ENCODE measurements at regions not wholly inside any gene's neighbourhood (a gene's known extent, or its start where the extent isn't known, plus 50 kb on each side); places are given as distances from the start of the nearest gene placed in this dataset.

- intact Hi-C loops (cut with micrococcal nuclease; ENCODE audit: unreplicated experiment), result no loop called here
Observed at GRCh38 chr6:165925474-165926156, 242.0 kb downstream of the TBXT start.

GRCh38 chr6:165922309-165922794 is 245.3 kb downstream of the TBXT start:
- no peaks in the 10 kb centered on the region for H3K4me1 ChIP-seq (ENCODE audit: insufficient read depth, low read length, poor library complexity, severe bottlenecking)
- no peak for TF ChIP-seq EZH2 (IDR thresholded peaks at IDR 0.05; ENCODE audit: borderline replicate concordance, low read depth, low read length, poor library complexity, severe bottlenecking)
- TF ChIP-seq CTCF (conservative IDR thresholded peaks at IDR 0.05; ENCODE audit: low read depth, low read length), result no peak
- H3K27ac ChIP-seq (ENCODE audit: low read depth, low read length, poor library complexity, severe bottlenecking), result no peak overlapping the region
- no peaks in the 10 kb centered on the region for H3K9me3 ChIP-seq (ENCODE audit: low read depth, low read length, poor library complexity, severe bottlenecking)
- intact Hi-C loops (cut with micrococcal nuclease; ENCODE audit: unreplicated experiment), result no loop called here
- DNase-seq (ENCODE audit: low spot score), result no peak
- no peak overlapping the region for H3K4me3 ChIP-seq (ENCODE audit: low read depth, low read length, poor library complexity, severe bottlenecking)
- CTCF ChIA-PET, result no interaction called here
- H3K27me3 ChIP-seq (replicated peaks; ENCODE audit: insufficient read depth, low read depth, low read length, poor library complexity), result no peaks in the 10 kb centered on the region
- H3K36me3 ChIP-seq (ENCODE audit: insufficient read depth, low read length, poor library complexity, severe bottlenecking), result no peaks in the 10 kb centered on the region
- no TSS peak for BruUV-seq (replicated peaks)
- POLR2A ChIA-PET (ENCODE audit: low non-redundant PET), result no interaction called here

More at GRCh38 chr6:165925474-165926156, 242.0 kb downstream of the TBXT start:
- H3K27ac ChIP-seq (ENCODE audit: low read depth, low read length, poor library complexity, severe bottlenecking), result no peak overlapping the region
- no TSS peak for BruUV-seq (replicated peaks)
- no peaks in the 10 kb centered on the region for H3K4me1 ChIP-seq (ENCODE audit: insufficient read depth, low read length, poor library complexity, severe bottlenecking)
- no peak for DNase-seq (ENCODE audit: low spot score)
- POLR2A ChIA-PET (ENCODE audit: low non-redundant PET), result no interaction called here
- peaks cover 4% of the 10 kb centered on the region for H3K27me3 ChIP-seq (replicated peaks; ENCODE audit: insufficient read depth, low read depth, low read length, poor library complexity)
- CTCF ChIA-PET, result no interaction called here
- H3K36me3 ChIP-seq (ENCODE audit: insufficient read depth, low read length, poor library complexity, severe bottlenecking), result no peaks in the 10 kb centered on the region
- no peak overlapping the region for H3K4me3 ChIP-seq (ENCODE audit: low read depth, low read length, poor library complexity, severe bottlenecking)
- no peak for TF ChIP-seq EZH2 (IDR thresholded peaks at IDR 0.05; ENCODE audit: borderline replicate concordance, low read depth, low read length, poor library complexity, severe bottlenecking)
- TF ChIP-seq CTCF (conservative IDR thresholded peaks at IDR 0.05; ENCODE audit: low read depth, low read length), result no peak
- no peaks in the 10 kb centered on the region for H3K9me3 ChIP-seq (ENCODE audit: low read depth, low read length, poor library complexity, severe bottlenecking)

- Histone ChIP-seq H3K27ac (ENCODE audit: low read depth, low read length, poor library complexity, severe bottlenecking) (no peak overlapping the region), H3K27me3 (replicated peaks; ENCODE audit: insufficient read depth, low read depth, low read length, poor library complexity) (peaks cover 11% of the 10 kb centered on the region), H3K4me1 (ENCODE audit: insufficient read depth, low read length, poor library complexity, severe bottlenecking) (no peaks in the 10 kb centered on the region), H3K36me3 (ENCODE audit: insufficient read depth, low read length, poor library complexity, severe bottlenecking) (no peaks in the 10 kb centered on the region), H3K4me3 (ENCODE audit: low read depth, low read length, poor library complexity, severe bottlenecking) (no peak overlapping the region), H3K9me3 (ENCODE audit: low read depth, low read length, poor library complexity, severe bottlenecking) (no peaks in the 10 kb centered on the region)
- BruUV-seq (replicated peaks), result no TSS peak
- ChIA-PET POLR2A (ENCODE audit: low non-redundant PET) (no interaction called here), CTCF (no interaction called here)
- no peak for DNase-seq (ENCODE audit: low spot score)
- TF ChIP-seq CTCF (conservative IDR thresholded peaks at IDR 0.05; ENCODE audit: low read depth, low read length) (no peak), EZH2 (IDR thresholded peaks at IDR 0.05; ENCODE audit: borderline replicate concordance, low read depth, low read length, poor library complexity, severe bottlenecking) (no peak)
- intact Hi-C loops (cut with micrococcal nuclease; ENCODE audit: unreplicated experiment), result no loop called here
Observed at GRCh38 chr6:165920896-165921671, 246.6 kb downstream of the TBXT start.

Data from A673 (cell line).